ENCODE measurements at regions not wholly inside any gene's neighbourhood (a gene's known extent, or its start where the extent isn't known, plus 50 kb on each side); places are given as distances from the start of the nearest gene placed in this dataset.

DNA sequence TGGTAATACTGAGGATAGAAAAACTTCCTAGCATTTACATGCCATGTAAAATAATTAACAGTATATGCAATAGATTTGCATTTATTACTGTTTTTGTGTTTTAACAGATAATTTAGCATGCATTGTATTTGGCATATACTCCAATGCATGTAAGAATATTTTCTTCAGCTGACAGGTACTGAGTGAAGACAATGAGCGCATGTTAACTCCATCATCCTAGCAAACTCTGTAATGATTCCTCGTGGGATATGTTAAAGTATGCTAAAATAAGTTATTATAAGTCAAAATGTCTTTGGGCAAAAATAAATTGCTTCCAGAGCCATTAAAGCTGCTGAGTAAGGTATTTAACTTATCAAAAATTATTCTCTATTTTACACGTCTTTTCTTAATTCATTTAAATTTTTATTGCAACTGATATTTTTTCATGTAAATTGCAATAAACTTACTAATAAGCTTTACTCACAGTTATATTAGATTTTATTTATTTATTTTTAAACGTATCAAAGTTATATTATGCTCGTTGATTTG, 616.4 kb upstream of the NDST4 start:
- H4K20me1 ChIP-seq (ENCODE audit: insufficient read depth, low read length, poor library complexity, severe bottlenecking): no peaks in the 10 kb centered on the region
- no peaks in the 10 kb centered on the region for H3F3A ChIP-seq (ENCODE audit: low read depth)
- H3K27me3 ChIP-seq (ENCODE audit: insufficient read depth, low read length, poor library complexity, severe bottlenecking): no peaks in the 10 kb centered on the region
- H3K4me2 ChIP-seq (ENCODE audit: low read depth, low read length, poor library complexity, severe bottlenecking): no peak overlapping the region
- H3K9me2 ChIP-seq (replicated peaks; ENCODE audit: low read depth, low read length): no peaks in the 10 kb centered on the region
- no peak for TF ChIP-seq EZH2phosphoT487 (IDR thresholded peaks at IDR 0.05; ENCODE audit: borderline replicate concordance)
- TF ChIP-seq, protein P1, sequence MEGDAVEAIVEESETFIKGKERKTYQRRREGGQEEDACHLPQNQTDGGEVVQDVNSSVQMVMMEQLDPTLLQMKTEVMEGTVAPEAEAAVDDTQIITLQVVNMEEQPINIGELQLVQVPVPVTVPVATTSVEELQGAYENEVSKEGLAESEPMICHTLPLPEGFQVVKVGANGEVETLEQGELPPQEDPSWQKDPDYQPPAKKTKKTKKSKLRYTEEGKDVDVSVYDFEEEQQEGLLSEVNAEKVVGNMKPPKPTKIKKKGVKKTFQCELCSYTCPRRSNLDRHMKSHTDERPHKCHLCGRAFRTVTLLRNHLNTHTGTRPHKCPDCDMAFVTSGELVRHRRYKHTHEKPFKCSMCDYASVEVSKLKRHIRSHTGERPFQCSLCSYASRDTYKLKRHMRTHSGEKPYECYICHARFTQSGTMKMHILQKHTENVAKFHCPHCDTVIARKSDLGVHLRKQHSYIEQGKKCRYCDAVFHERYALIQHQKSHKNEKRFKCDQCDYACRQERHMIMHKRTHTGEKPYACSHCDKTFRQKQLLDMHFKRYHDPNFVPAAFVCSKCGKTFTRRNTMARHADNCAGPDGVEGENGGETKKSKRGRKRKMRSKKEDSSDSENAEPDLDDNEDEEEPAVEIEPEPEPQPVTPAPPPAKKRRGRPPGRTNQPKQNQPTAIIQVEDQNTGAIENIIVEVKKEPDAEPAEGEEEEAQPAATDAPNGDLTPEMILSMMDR (conservative IDR thresholded peaks at IDR 0.05; ENCODE audit: low read length): no peak
- H3K36me3 ChIP-seq (ENCODE audit: insufficient read depth, low read length): no peaks in the 10 kb centered on the region
- no peak overlapping the region for H3K9ac ChIP-seq (ENCODE audit: low read depth, low read length, poor library complexity, severe bottlenecking)
- H2AFZ ChIP-seq (ENCODE audit: low read length): no peak overlapping the region
- no peaks in the 10 kb centered on the region for H3K9me3 ChIP-seq (ENCODE audit: insufficient read depth, low read depth, low read length)
- H3K4me1 ChIP-seq (ENCODE audit: insufficient read depth, low read length, poor library complexity, severe bottlenecking): no peaks in the 10 kb centered on the region
- H3K79me2 ChIP-seq (ENCODE audit: insufficient read depth, low read length): no peaks in the 10 kb centered on the region
- no peak overlapping the region for H3K4me3 ChIP-seq (ENCODE audit: low read length, poor library complexity, severe bottlenecking)

DNA sequence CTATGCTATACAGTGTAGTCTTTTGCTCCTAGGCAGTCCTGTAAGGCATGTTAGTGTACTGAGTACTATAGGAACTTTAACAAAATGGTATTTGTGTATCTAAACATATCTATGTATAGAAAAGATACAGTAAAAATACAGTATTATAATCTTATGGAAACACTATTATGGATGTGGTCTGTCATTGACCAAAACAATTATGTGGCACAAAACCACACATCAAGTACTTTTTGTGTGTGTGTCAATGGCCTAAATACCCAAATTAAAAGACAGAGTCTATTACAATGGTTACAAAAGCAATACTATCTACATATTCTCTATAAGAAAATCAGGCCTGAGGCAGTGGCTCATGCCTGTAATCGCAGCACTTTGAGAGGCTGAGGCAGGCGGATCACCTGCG, 610.2 kb upstream of the NDST4 start:
- H3K27me3 ChIP-seq (ENCODE audit: insufficient read depth, low read length, poor library complexity, severe bottlenecking): no peaks in the 10 kb centered on the region
- H3K4me3 ChIP-seq (ENCODE audit: low read length, poor library complexity, severe bottlenecking): no peak overlapping the region
- no peaks in the 10 kb centered on the region for H3K79me2 ChIP-seq (ENCODE audit: insufficient read depth, low read length)
- H3K4me2 ChIP-seq (ENCODE audit: low read depth, low read length, poor library complexity, severe bottlenecking): no peak overlapping the region
- no peak overlapping the region for H2AFZ ChIP-seq (ENCODE audit: low read length)
- no peaks in the 10 kb centered on the region for H3K4me1 ChIP-seq (ENCODE audit: insufficient read depth, low read length, poor library complexity, severe bottlenecking)
- no peak for TF ChIP-seq EZH2phosphoT487 (IDR thresholded peaks at IDR 0.05; ENCODE audit: borderline replicate concordance)
- TF ChIP-seq, protein P1 (conservative IDR thresholded peaks at IDR 0.05; ENCODE audit: low read length): no peak
- no peaks in the 10 kb centered on the region for H4K20me1 ChIP-seq (ENCODE audit: insufficient read depth, low read length, poor library complexity, severe bottlenecking)
- H3K36me3 ChIP-seq (ENCODE audit: insufficient read depth, low read length): no peaks in the 10 kb centered on the region
- no peaks in the 10 kb centered on the region for H3K9me3 ChIP-seq (ENCODE audit: insufficient read depth, low read depth, low read length)
- H3F3A ChIP-seq (ENCODE audit: low read depth): no peaks in the 10 kb centered on the region
- no peak overlapping the region for H3K9ac ChIP-seq (ENCODE audit: low read depth, low read length, poor library complexity, severe bottlenecking)
- H3K9me2 ChIP-seq (replicated peaks; ENCODE audit: low read depth, low read length): no peaks in the 10 kb centered on the region

DNA sequence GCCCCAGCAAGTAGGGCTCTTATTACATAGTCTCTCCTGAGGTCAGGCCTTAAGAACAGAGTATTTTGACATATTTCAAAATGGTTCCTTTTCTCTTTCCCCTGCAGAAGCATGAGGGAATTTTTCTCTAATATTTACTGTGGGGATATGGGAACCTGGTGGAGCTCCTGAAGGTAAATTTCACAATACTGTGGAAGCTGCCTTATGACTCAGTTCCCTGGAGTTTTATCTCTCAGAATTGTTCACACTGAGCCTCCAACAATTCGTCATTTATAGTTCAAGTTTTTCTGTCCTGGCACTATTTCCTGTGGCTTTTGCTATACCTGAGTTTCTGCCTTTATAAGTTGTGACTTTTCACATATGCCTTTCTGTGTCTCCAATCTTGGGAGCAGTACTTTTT, 607.2 kb upstream of the NDST4 start:
- Histone ChIP-seq H3K4me3 (ENCODE audit: low read length, poor library complexity, severe bottlenecking) (no peak overlapping the region), H3K36me3 (ENCODE audit: insufficient read depth, low read length) (no peaks in the 10 kb centered on the region), H3F3A (ENCODE audit: low read depth) (no peaks in the 10 kb centered on the region), H4K20me1 (ENCODE audit: insufficient read depth, low read length, poor library complexity, severe bottlenecking) (no peaks in the 10 kb centered on the region), H3K4me1 (ENCODE audit: insufficient read depth, low read length, poor library complexity, severe bottlenecking) (no peaks in the 10 kb centered on the region), H2AFZ (ENCODE audit: low read length) (no peak overlapping the region), H3K9me3 (ENCODE audit: insufficient read depth, low read depth, low read length) (no peaks in the 10 kb centered on the region), H3K79me2 (ENCODE audit: insufficient read depth, low read length) (no peaks in the 10 kb centered on the region), H3K9me2 (replicated peaks; ENCODE audit: low read depth, low read length) (no peaks in the 10 kb centered on the region), H3K27me3 (ENCODE audit: insufficient read depth, low read length, poor library complexity, severe bottlenecking) (no peaks in the 10 kb centered on the region), H3K9ac (ENCODE audit: low read depth, low read length, poor library complexity, severe bottlenecking) (no peak overlapping the region), H3K4me2 (ENCODE audit: low read depth, low read length, poor library complexity, severe bottlenecking) (no peak overlapping the region)
- TF ChIP-seq, protein P1 (conservative IDR thresholded peaks at IDR 0.05; ENCODE audit: low read length): no peak
- TF ChIP-seq EZH2phosphoT487 (IDR thresholded peaks at IDR 0.05; ENCODE audit: borderline replicate concordance): no peak
